HG02943 (cell line): ENCODE measurements at regions not wholly inside any gene's neighbourhood (a gene's known extent, or its start where the extent isn't known, plus 50 kb on each side); places are given as distances from the start of the nearest gene placed in this dataset.
"Not testable (repeated sequence)": the region's sequence is repeated elsewhere in the genome, so short reads cannot be mapped to it uniquely, and the experiment has no call there.

Experiments used
- ATAC-seq: cut with Tn5 transposase; IDR thresholded peaks from one replicate; pipeline ENCODE4 v1.9.1; 2021; ENCODE audit warnings: mild to moderate bottlenecking, low read depth, moderate library complexity; ENCODE audit not compliant: unreplicated experiment

- ATAC-seq: no peak
Observed at GRCh38 chr4:116705466-116705865, 379.9 kb downstream of the TRAM1L1 start.

DNA sequence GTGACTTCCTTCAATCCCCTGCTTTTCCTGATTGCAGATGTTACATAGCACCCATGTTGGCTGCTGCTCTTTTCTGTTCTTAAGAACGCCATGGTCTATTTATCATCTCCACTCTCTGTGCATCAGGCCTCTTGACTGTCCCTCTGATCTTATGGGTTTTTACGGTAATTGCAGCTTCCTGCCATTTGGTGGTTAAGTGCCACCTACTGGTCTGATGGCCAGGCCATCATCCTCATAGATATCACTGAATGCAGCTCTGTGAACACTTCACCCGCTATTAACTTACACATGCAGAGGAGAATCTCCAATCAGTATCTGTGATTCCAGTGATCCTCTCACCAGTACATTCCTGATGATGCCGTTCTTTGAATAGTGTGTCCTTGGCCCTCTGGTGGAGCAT lies 382.4 kb downstream of the TRAM1L1 start:
- no peak for ATAC-seq

GRCh38 chr4:116688536-116688935 lies 396.8 kb downstream of the TRAM1L1 start:
- no peak for ATAC-seq

DNA sequence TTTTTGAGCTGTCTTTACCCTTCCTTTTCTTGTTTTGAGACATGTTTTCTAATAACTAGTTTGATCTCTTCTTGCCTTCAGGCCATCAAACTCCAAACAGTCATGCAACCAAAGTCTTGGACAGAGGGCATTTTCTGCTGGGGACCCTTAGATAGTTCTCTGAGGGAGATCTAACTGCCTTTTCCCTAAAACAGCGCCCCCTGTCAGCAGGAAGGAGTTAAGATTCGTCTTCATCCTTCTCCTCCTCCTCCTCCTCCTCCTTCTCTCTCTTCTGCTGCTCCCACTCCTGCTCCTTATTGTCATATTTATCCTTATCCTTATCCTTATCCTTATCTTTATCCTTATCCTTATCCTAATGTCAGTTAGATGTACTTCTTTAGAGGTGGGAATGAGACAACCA lies 417.2 kb downstream of the TRAM1L1 start:
- ATAC-seq: no peak

DNA sequence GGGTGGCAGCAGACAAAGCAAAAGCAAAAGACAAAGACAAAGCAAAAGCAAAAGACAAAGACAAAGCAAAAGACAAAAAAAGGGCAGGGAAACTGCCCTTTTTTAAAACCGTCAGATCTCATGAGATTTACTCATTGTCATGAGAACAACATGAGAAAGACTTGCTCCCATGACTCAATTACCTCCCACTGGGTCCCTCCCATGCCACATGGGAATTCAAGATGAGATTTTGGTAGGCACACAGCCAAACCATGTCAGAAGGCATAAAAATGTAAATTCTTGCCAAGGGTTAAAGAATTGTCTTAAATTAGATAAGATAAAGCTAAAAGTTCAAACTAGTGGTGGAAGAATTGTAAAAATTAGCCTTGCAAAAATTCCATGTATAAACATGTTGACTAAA lies 419.7 kb downstream of the TRAM1L1 start:
- ATAC-seq: no peak

DNA sequence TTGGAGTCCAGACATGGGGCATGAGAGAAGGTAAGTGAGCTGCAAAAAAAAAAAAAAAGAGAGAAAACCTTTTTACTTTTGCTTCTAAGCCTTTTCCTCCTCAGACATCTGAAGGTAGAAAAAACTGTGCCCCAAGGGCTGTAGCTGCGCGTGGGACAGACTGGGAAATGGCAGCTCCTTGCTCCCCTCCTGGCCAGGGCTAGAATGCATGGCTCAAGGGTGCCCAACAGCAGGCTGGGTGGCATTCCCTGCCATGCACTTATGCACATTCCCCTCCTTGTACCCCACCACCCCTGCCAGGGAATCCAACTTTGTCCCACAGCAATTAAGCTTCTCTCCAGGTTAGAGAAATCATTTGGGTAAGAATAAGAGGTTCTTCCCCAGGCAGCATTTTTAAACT lies 421.2 kb downstream of the TRAM1L1 start:
- ATAC-seq: no peak

- ATAC-seq: no peak
Observed at GRCh38 chr4:116639070-116639577, 446.3 kb downstream of the TRAM1L1 start.

DNA sequence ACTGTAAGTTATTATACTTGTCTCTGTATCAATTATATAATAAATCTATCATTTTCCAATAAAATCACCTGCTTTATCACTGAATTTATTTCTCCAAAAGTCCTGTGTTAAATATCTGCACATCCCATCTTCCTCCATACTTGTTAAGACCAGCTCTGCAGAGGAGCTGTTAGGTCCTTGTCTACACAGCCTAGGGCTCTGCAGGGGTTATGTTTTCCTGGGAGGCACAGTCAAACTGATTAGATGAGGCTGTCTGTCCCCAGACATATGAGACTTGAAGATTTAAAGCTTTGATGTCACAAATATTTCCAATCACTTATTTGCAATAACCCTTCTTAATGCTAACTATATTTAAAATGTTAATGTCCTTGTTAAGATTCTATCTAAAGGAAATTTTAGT lies 446.8 kb downstream of the TRAM1L1 start:
- ATAC-seq: no peak

DNA sequence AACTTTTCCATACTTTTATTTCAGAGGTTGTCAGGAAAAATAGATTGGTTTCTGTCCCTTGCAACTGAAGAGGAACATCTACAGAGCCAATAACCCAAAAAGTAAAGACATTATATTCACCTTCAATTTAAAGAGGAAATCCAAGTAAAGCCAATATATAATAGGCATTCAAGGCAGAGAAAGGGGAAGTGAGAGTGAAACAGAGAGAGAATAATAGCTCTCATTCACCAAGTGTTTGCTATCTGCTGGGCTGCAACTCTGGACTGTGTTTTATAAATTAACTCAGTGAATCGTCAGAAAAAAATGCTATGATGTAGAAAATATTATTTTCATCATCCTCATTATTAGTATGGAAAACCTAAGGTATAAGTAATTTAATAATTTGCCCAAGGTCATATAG lies 448.5 kb downstream of the TRAM1L1 start:
- peak; percentile 95 for ATAC-seq

GRCh38 chr4:116632269-116632668 lies 453.1 kb downstream of the TRAM1L1 start:
- ATAC-seq: no peak

GRCh38 chr4:116628598-116628997 lies 456.8 kb downstream of the TRAM1L1 start:
- no peak for ATAC-seq

- no peak for ATAC-seq
Observed at GRCh38 chr4:116627545-116627944, 457.8 kb downstream of the TRAM1L1 start.

- ATAC-seq: not testable (repeated sequence)
Observed at GRCh38 chr4:116619508-116619907, 465.9 kb downstream of the TRAM1L1 start.

GRCh38 chr4:116618638-116619037 lies 466.7 kb downstream of the TRAM1L1 start:
- ATAC-seq: no peak

DNA sequence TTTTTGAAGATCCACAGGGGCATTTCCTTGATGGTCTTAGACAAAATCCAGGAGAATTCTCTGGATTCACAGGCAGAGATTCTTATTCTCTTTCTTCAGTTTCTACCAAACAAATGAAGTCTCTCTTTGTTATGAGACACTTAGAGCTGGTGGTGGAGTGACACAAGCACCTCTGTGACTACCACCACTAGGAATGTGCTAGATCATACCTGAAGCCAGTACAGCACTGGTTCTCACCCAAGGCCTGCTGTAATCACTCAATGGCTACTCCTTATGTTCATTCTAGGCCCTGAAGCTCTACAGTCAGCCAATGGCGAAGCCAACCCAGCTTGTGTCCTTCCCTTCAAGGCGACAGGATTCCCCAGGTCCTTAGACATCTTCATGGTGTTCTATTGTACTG lies 482.3 kb downstream of the TRAM1L1 start:
- ATAC-seq: no peak

DNA sequence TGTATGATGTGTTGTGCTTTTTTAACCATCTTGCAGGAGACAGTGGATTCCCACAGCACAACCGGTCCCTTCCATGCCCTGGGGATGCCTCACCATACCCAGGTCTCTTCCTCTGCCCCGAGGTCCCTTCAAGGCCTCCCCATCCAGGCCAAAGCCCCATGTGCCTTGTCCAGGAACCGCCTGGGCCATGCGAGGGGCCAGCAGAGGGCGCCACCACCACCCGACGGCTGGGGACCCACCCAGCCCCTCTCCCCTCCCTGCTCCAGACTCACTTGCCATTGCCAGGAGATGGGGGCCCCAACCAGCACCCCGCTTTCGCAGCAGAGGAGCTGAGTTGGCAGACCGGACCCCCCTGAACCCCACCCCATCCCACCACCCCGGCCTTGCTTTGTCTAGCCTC lies 485.5 kb downstream of the TRAM1L1 start:
- ATAC-seq: no peak

- no peak for ATAC-seq
Observed at GRCh38 chr4:116598980-116599789, 486.2 kb downstream of the TRAM1L1 start.

DNA sequence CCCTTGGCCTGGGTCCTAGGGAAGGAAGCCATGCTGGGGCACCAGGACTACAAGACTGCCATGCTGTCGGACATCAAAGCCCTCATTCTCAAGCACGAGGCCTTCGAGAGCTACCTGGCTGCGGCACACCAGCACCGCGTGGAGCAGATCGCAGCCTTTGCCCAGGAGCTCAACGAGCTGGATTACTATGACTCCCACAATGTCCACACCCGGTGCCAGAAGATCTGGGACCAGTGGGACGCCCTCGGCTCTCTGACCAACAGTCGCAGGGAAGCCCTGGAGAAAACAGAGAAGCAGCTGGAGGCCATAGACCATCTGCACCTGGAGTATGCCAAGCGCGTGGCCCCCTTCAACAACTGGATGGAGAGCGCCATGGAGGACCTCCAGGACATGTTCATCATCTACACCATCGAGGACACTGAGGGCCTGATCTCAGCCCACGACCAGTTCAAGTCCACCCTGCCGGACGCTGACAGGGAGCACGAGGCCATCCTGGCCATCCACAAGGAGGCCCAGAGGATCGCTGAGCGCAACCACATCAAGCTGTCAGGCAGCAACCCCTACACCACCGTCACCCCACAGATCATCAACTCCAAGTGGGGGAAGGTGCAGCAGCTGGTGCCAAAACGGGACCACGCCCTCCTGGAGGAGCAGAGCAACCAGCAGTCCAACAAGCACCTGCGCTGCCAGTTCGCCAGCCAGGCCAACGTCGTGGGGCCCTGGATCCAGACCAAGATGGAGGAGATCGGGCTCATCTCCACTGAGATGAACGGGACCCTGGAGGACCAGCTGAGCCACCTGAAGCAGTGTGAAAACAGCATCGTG lies 487.0 kb downstream of the TRAM1L1 start:
- no peak for ATAC-seq

- ATAC-seq: no peak
Observed at GRCh38 chr4:116590648-116591047, 494.7 kb downstream of the TRAM1L1 start.

- no peak for ATAC-seq
Observed at GRCh38 chr4:116588783-116589182, 496.6 kb downstream of the TRAM1L1 start.

DNA sequence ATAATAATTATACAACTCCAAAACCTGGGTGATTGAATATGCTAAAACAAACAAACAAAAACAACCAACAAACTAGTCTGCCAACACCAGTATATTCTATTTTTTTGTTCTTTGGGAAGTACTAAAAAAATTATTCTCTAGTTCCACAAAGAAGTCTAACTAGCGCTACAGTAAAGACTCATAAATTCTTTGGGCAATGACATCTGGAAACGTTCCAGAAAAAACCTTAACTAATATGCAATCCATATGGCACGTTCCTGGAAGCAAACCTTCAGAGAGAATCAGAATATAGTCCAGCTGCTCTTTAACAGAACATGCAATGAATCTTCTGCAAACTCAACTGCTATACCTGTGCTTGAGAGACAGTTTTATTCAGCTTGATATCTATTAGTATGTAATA lies 500.1 kb downstream of the TRAM1L1 start:
- no peak for ATAC-seq

- no peak for ATAC-seq
Observed at GRCh38 chr4:116577321-116577720, 508.1 kb downstream of the TRAM1L1 start.
